DMS153 treated with DMSO at 0.1 percent for 48 hours (cell line): ENCODE measurements at regions not wholly inside any gene's neighbourhood (a gene's known extent, or its start where the extent isn't known, plus 50 kb on each side); places are given as distances from the start of the nearest gene placed in this dataset.

Experiments
- DNase-seq: peaks from one replicate; lab custom pipeline; 2025; ENCODE audit not compliant: unreplicated experiment; lab: John Stamatoyannopoulos, UW

GRCh38 chr1:223486932-223487886 lies 94.0 kb downstream of the CCDC185 start:
- no peak for DNase-seq

- no peak for DNase-seq
Observed at GRCh38 chr1:223487887-223488259, 94.7 kb downstream of the CCDC185 start.

- DNase-seq: no peak
Observed at GRCh38 chr1:223489439-223489838, 96.2 kb downstream of the CCDC185 start.

GRCh38 chr1:223490256-223490655 lies 97.0 kb downstream of the CCDC185 start:
- DNase-seq: no peak
